Parathyroid adenoma (tissue), 2 donors: ENCODE measurements at regions not wholly inside any gene's neighbourhood (a gene's known extent, or its start where the extent isn't known, plus 50 kb on each side); places are given as distances from the start of the nearest gene placed in this dataset.
"Not testable (repeated sequence)": the region's sequence is repeated elsewhere in the genome, so short reads cannot be mapped to it uniquely, and the experiment has no call there.

Experiments used
- H2AFZ ChIP-seq: fragments of 300-600 bp; sonication (generic); one replicate; pipeline ENCODE4 v1.7.0; 2017; ENCODE audit warnings: antibody characterized with exemption, mild to moderate bottlenecking
- H3K27ac ChIP-seq: fragments of 300-600 bp; sonication (generic); one replicate; pipeline ENCODE4 v1.7.0; 2017
- H3K27me3 ChIP-seq: fragments of 300-600 bp; sonication (generic); one replicate; pipeline ENCODE4 v1.7.0; 2017; ENCODE audit warnings: low read length; ENCODE audit not compliant: control insufficient read depth, insufficient read depth
- H3K36me3 ChIP-seq: fragments of 300-600 bp; sonication (generic); one replicate; pipeline ENCODE4 v1.7.0; 2017; ENCODE audit warnings: low read length; ENCODE audit not compliant: control insufficient read depth, insufficient read depth
- H3K4me1 ChIP-seq: fragments of 300-600 bp; sonication (generic); one replicate; pipeline ENCODE4 v1.7.0; 2017; ENCODE audit warnings: control low read depth
- H3K4me2 ChIP-seq: fragments of 300-600 bp; sonication (generic); one replicate; pipeline ENCODE4 v1.7.0; 2017; ENCODE audit warnings: low read length
- H3K4me3 ChIP-seq: fragments of 300-600 bp; sonication (generic); one replicate; pipeline ENCODE4 v1.7.0; 2017; ENCODE audit warnings: low read depth, low read length
- H3K79me2 ChIP-seq: fragments of 300-600 bp; sonication (generic); one replicate; pipeline ENCODE4 v1.7.0; 2017; ENCODE audit warnings: control low read depth
- H3K9ac ChIP-seq: fragments of 300-600 bp; sonication (generic); one replicate; pipeline ENCODE4 v1.7.0; 2017; ENCODE audit warnings: mild to moderate bottlenecking
- H3K9me3 ChIP-seq: fragments of 300-600 bp; sonication (generic); one replicate; pipeline ENCODE4 v1.7.0; 2017; ENCODE audit warnings: low read length; ENCODE audit not compliant: control insufficient read depth
- TF ChIP-seq, protein P1 (sequence below): fragments of 300-600 bp; sonication (generic); IDR thresholded peaks from one replicate; pipeline ENCODE4 v1.7.0; 2017; ENCODE audit warnings: antibody characterized with exemption, mild to moderate bottlenecking
- donor health status: primary hyperparathyroidism.

DNA sequence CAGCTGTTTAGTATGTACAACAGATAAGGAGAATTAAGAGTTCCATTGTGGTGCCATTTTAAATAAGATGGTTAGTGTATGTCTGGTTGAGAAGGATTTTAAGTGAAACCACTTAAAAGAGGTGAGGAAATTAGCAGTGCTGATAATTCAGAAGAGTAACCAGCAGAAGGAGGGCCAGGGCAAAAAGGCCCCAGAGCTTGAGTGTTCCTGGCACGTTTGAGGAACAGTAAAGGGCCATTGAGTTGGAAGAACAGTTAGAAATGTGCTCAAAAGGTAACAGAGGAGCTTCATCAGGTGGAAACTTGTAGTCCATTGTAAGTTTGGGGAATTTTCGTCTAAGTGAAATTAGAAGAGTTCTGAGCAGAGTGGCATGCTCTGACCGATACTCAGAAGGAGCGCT is 606.2 kb upstream of the ZFP42 start:
- Histone ChIP-seq H3K9me3 (no peaks in the 10 kb centered on the region), H3K36me3 (no peaks in the 10 kb centered on the region), H3K79me2 (no peaks in the 10 kb centered on the region), H3K27me3 (no peaks in the 10 kb centered on the region), H3K27ac (no peak overlapping the region), H3K4me2 (no peak overlapping the region), H3K9ac (no peak overlapping the region), H3K4me1 (no peaks in the 10 kb centered on the region), H3K4me3 (no peak overlapping the region), H2AFZ (no peak overlapping the region)
- TF ChIP-seq, protein P1, sequence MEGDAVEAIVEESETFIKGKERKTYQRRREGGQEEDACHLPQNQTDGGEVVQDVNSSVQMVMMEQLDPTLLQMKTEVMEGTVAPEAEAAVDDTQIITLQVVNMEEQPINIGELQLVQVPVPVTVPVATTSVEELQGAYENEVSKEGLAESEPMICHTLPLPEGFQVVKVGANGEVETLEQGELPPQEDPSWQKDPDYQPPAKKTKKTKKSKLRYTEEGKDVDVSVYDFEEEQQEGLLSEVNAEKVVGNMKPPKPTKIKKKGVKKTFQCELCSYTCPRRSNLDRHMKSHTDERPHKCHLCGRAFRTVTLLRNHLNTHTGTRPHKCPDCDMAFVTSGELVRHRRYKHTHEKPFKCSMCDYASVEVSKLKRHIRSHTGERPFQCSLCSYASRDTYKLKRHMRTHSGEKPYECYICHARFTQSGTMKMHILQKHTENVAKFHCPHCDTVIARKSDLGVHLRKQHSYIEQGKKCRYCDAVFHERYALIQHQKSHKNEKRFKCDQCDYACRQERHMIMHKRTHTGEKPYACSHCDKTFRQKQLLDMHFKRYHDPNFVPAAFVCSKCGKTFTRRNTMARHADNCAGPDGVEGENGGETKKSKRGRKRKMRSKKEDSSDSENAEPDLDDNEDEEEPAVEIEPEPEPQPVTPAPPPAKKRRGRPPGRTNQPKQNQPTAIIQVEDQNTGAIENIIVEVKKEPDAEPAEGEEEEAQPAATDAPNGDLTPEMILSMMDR = no peak

DNA sequence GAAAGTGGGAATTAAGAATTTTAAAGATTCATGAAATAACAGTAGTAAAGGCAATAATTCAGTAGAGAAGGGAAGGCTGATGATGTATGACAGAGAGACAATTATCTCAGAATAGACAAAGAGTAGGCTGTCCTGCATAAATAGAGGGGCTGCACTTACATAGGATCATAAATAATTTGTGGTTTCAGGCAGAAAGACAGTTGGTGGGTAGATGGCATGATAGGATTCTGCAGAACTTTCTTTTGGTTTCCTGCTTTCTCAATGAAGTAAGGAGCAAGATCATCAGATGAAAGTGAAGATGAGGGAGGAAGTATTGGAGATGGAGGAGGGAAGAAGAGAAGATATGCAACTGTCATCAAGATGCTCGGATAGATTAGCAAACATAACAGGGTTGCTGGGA is 604.9 kb upstream of the ZFP42 start:
- H3K27ac ChIP-seq = no peak overlapping the region
- H3K4me2 ChIP-seq = no peak overlapping the region

GRCh38 chr4:187393531-187394344 is 601.8 kb upstream of the ZFP42 start:
- H3K36me3 ChIP-seq = no peaks in the 10 kb centered on the region
- H3K9me3 ChIP-seq = no peaks in the 10 kb centered on the region
- H3K4me3 ChIP-seq = no peak overlapping the region
- no peaks in the 10 kb centered on the region for H3K79me2 ChIP-seq
- no peak overlapping the region for H3K4me2 ChIP-seq
- H2AFZ ChIP-seq = no peak overlapping the region
- H3K4me1 ChIP-seq = no peaks in the 10 kb centered on the region
- TF ChIP-seq, protein P1 = no peak
- no peaks in the 10 kb centered on the region for H3K27me3 ChIP-seq
- H3K9ac ChIP-seq = no peak overlapping the region
- no peak overlapping the region for H3K27ac ChIP-seq

More for the DNA sequence above, 604.9 kb upstream of the ZFP42 start:
- TF ChIP-seq, protein P1 = no peak
- Histone ChIP-seq H3K79me2 (no peaks in the 10 kb centered on the region), H3K4me3 (no peak overlapping the region), H3K4me1 (no peaks in the 10 kb centered on the region), H3K36me3 (no peaks in the 10 kb centered on the region), H3K27me3 (no peaks in the 10 kb centered on the region), H3K9ac (no peak overlapping the region), H3K9me3 (no peaks in the 10 kb centered on the region), H2AFZ (no peak overlapping the region)

DNA sequence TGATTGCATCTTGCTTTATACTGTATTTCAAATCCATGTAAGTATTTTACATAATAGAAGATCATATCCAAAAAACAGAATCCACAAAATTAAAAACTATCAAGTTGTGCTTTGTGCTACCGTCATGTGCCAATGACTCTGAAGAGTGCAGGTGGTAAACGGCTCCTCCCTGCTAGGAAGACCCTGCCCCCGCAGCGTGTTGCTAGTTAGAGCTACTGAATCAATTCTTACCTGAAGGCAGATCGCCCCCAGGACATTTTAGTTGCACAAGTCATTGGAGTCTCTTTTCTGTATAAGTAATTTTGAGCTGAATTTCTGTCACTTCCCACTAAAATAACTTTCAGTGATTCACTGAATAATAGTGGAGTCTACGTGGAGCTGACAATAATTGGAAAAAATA is 599.5 kb upstream of the ZFP42 start:
- H3K27me3 ChIP-seq = no peaks in the 10 kb centered on the region
- no peaks in the 10 kb centered on the region for H3K36me3 ChIP-seq
- H3K9ac ChIP-seq = no peak overlapping the region
- no peaks in the 10 kb centered on the region for H3K9me3 ChIP-seq
- H3K4me2 ChIP-seq = no peak overlapping the region
- no peaks in the 10 kb centered on the region for H3K79me2 ChIP-seq
- H3K4me1 ChIP-seq = no peaks in the 10 kb centered on the region
- H3K4me3 ChIP-seq = no peak overlapping the region
- TF ChIP-seq, protein P1 = no peak
- H3K27ac ChIP-seq = no peak overlapping the region
- no peak overlapping the region for H2AFZ ChIP-seq

GRCh38 chr4:187408447-187408846 is 587.1 kb upstream of the ZFP42 start:
- H3K4me1 ChIP-seq, H3K79me2 ChIP-seq, H3K9ac ChIP-seq, H3K36me3 ChIP-seq, H3K27me3 ChIP-seq, H3K27ac ChIP-seq, H3K4me2 ChIP-seq, H3K9me3 ChIP-seq, H3K4me3 ChIP-seq, H2AFZ ChIP-seq: not testable (repeated sequence)
